HG03025 (cell line): ENCODE measurements at regions not wholly inside any gene's neighbourhood (a gene's known extent, or its start where the extent isn't known, plus 50 kb on each side); places are given as distances from the start of the nearest gene placed in this dataset.

Experiments
- ATAC-seq: cut with Tn5 transposase; IDR thresholded peaks from one replicate; pipeline ENCODE4 v1.9.1; 2021; ENCODE audit warnings: mild to moderate bottlenecking, moderate library complexity; ENCODE audit not compliant: unreplicated experiment, low FRiP score

GRCh38 chr5:2257326-2258244, 374.9 kb upstream of the IRX4 start:
- no peak for ATAC-seq

- no peak for ATAC-seq
Observed at GRCh38 chr5:2256691-2257280, 374.1 kb upstream of the IRX4 start.

GRCh38 chr5:2255915-2256690, 373.4 kb upstream of the IRX4 start:
- ATAC-seq = no peak

- no peak for ATAC-seq
Observed at GRCh38 chr5:2254880-2255750, 372.4 kb upstream of the IRX4 start.

- ATAC-seq = no peak
Observed at GRCh38 chr5:2254406-2254805, 371.7 kb upstream of the IRX4 start.

- no peak for ATAC-seq
Observed at GRCh38 chr5:2253040-2253975, 370.6 kb upstream of the IRX4 start.

- no peak for ATAC-seq
Observed at GRCh38 chr5:2251751-2252150, 369.0 kb upstream of the IRX4 start.

- ATAC-seq = no peak
Observed at GRCh38 chr5:2251298-2251697, 368.6 kb upstream of the IRX4 start.

- no peak for ATAC-seq
Observed at GRCh38 chr5:2250365-2250950, 367.7 kb upstream of the IRX4 start.

- ATAC-seq = no peak
Observed at GRCh38 chr5:2249442-2249841, 366.7 kb upstream of the IRX4 start.

GRCh38 chr5:2249026-2249425, 366.3 kb upstream of the IRX4 start:
- ATAC-seq = no peak

GRCh38 chr5:2242539-2242938, 359.8 kb upstream of the IRX4 start:
- no peak for ATAC-seq

GRCh38 chr5:2241842-2242241, 359.1 kb upstream of the IRX4 start:
- ATAC-seq = no peak

- ATAC-seq = no peak
Observed at GRCh38 chr5:2240118-2240904, 357.6 kb upstream of the IRX4 start.

- ATAC-seq = no peak
Observed at GRCh38 chr5:2239201-2239910, 356.6 kb upstream of the IRX4 start.

GRCh38 chr5:2238732-2239131, 356.0 kb upstream of the IRX4 start:
- no peak for ATAC-seq

GRCh38 chr5:2227433-2227832, 344.7 kb upstream of the IRX4 start:
- ATAC-seq = no peak
